ENCODE measurements at regions not wholly inside any gene's neighbourhood (a gene's known extent, or its start where the extent isn't known, plus 50 kb on each side); places are given as distances from the start of the nearest gene placed in this dataset.

DNA sequence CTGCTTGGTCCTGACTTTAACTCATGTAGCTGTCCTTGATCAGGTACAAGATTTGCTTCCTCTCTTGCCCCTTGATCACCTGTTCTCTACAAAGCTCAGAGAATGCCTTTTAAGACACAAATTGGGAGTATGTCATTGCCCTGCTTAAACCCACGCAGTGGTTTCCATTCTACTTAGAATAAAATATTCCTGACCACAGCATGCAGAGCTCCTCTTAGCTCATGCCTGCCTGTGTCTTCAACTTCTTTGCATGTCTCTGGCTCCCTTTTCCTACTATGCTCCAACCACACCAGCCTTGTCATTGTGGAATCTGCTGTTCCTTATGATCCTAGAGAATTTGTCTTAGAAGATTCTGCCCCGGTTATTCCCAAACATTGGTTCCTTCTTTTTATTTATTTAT is 393.1 kb downstream of the RRAGC start:
- no peak for TF ChIP-seq POLR2AphosphoS5 (IDR thresholded peaks at IDR 0.05)
- TF ChIP-seq, protein P1, sequence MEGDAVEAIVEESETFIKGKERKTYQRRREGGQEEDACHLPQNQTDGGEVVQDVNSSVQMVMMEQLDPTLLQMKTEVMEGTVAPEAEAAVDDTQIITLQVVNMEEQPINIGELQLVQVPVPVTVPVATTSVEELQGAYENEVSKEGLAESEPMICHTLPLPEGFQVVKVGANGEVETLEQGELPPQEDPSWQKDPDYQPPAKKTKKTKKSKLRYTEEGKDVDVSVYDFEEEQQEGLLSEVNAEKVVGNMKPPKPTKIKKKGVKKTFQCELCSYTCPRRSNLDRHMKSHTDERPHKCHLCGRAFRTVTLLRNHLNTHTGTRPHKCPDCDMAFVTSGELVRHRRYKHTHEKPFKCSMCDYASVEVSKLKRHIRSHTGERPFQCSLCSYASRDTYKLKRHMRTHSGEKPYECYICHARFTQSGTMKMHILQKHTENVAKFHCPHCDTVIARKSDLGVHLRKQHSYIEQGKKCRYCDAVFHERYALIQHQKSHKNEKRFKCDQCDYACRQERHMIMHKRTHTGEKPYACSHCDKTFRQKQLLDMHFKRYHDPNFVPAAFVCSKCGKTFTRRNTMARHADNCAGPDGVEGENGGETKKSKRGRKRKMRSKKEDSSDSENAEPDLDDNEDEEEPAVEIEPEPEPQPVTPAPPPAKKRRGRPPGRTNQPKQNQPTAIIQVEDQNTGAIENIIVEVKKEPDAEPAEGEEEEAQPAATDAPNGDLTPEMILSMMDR (IDR thresholded peaks at IDR 0.05), result no peak
- TF ChIP-seq POLR2A (IDR thresholded peaks at IDR 0.05), result no peak
- Histone ChIP-seq H3K36me3 (no peaks in the 10 kb centered on the region), H3K27me3 (no peaks in the 10 kb centered on the region), H3K9me3 (no peaks in the 10 kb centered on the region), H3K4me3 (no peak overlapping the region), H3K27ac (no peak overlapping the region), H3K4me1 (no peaks in the 10 kb centered on the region)
- no peak for DNase-seq (ENCODE audit: low spot score in 2 of 2)
- intact Hi-C loops (cut with DNase I; ENCODE audit: low total_unique reads), result no loop called here

DNA sequence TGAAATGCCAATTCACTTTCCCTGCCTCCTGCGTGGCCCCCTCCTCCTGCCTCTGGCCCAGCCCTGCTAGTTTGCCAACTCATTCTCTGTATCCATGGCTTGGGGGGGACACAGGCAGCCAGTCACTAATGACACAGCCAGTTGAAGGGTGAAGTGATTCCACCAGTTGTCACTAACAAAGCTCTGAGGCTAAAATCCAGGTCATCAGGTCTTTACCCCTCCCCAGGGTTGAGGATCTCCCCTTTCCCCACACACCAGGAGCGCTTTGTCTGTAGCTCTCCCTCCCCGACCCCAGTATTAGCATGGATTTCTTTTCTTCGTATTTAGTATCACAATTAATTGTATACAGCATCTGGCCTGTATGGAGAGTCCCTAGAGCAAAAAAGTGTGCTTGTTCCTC is 394.1 kb downstream of the RRAGC start:
- Histone ChIP-seq H3K36me3 (no peaks in the 10 kb centered on the region), H3K27me3 (no peaks in the 10 kb centered on the region), H3K27ac (no peak overlapping the region), H3K4me1 (no peaks in the 10 kb centered on the region), H3K9me3 (no peaks in the 10 kb centered on the region), H3K4me3 (no peak overlapping the region)
- TF ChIP-seq, protein P1 (IDR thresholded peaks at IDR 0.05), result no peak
- TF ChIP-seq POLR2AphosphoS5 (IDR thresholded peaks at IDR 0.05), result no peak
- TF ChIP-seq POLR2A (IDR thresholded peaks at IDR 0.05), result no peak
- intact Hi-C loops (cut with DNase I; ENCODE audit: low total_unique reads), result no loop called here
- no peak for DNase-seq (ENCODE audit: low spot score in 2 of 2)

DNA sequence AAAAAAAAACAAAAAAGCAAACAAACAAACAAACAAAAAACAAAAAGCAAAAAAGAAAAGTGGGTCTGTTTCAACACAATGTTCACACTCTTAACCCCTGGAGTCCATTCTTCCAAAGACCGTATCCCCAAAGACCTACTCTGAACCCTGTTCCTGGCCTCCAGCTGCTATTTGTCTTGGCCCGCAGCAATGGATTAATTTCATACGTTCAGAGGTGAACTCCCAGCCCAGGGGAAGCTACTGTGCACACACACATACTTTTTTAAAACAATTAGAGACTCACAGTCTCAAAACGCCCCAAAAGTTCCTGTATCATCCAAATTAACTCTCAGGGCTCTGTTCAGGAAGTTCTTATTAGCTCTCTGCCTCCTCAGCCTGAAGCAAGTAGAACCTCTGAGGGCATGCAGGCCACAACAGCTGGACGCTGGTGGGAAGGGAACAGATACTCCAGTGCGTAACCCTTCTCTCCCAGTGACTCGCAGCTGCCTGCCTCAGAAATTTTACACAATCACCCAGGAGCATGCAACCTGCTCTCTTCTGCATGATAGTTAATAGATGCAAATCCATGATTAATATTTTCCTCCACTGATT is 395.4 kb downstream of the RRAGC start:
- TF ChIP-seq, protein P1 (IDR thresholded peaks at IDR 0.05), result no peak
- TF ChIP-seq POLR2AphosphoS5 (IDR thresholded peaks at IDR 0.05), result no peak
- TF ChIP-seq POLR2A (IDR thresholded peaks at IDR 0.05), result no peak
- no peaks in the 10 kb centered on the region for H3K4me1 ChIP-seq
- no peaks in the 10 kb centered on the region for H3K9me3 ChIP-seq
- no peak overlapping the region for H3K27ac ChIP-seq
- intact Hi-C loops (cut with DNase I; ENCODE audit: low total_unique reads), result no loop called here
- H3K27me3 ChIP-seq, result no peaks in the 10 kb centered on the region
- DNase-seq (ENCODE audit: low spot score in 2 of 2), result no peak
- no peaks in the 10 kb centered on the region for H3K36me3 ChIP-seq
- no peak overlapping the region for H3K4me3 ChIP-seq

DNA sequence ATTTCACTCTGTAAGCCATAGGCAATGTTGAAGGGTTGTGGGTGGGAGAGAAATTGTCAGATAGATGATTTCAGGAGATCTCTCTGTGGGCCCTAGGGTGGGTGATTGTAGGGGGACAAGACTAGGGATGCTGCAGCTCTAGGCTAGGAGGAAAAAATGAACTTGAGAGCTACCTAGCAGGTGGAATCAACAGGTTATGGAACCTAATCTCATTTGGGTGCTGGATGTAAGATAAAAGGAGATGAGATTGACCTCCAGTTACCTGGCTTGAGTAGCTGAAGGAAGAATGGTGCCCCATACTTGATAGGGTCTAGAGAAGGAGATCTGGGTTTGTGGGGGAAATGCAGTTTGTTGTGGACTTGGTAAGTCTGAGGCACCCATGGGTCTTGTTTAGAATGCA is 396.5 kb downstream of the RRAGC start:
- H3K9me3 ChIP-seq, result no peaks in the 10 kb centered on the region
- TF ChIP-seq POLR2A (IDR thresholded peaks at IDR 0.05) (no peak), POLR2AphosphoS5 (IDR thresholded peaks at IDR 0.05) (no peak)
- TF ChIP-seq, protein P1 (IDR thresholded peaks at IDR 0.05), result no peak
- DNase-seq (ENCODE audit: low spot score in 2 of 2), result no peak
- H3K4me3 ChIP-seq, result no peak overlapping the region
- no peaks in the 10 kb centered on the region for H3K4me1 ChIP-seq
- no peaks in the 10 kb centered on the region for H3K27me3 ChIP-seq
- intact Hi-C loops (cut with DNase I; ENCODE audit: low total_unique reads), result no loop called here
- H3K27ac ChIP-seq, result no peak overlapping the region
- H3K36me3 ChIP-seq, result no peaks in the 10 kb centered on the region

DNA sequence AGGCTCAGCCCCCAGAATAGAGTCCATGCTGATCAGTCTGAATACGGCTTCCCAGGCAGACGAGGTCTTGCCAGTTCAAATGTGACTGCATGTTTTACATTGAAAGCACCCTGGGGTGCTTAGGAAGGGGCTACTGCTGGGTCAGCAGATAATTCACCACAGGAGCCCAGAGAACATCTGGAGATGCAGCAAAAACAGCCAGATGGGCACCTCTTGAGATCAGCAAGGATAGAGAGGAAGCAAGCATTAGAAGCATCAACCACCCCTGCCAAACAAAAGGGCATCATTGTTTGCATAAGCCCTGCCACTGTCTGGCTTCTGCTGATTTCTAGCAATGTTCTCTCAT is 403.1 kb downstream of the RRAGC start:
- Histone ChIP-seq H3K9me3 (no peaks in the 10 kb centered on the region), H3K36me3 (no peaks in the 10 kb centered on the region), H3K4me3 (no peak overlapping the region), H3K4me1 (no peaks in the 10 kb centered on the region), H3K27me3 (no peaks in the 10 kb centered on the region), H3K27ac (no peak overlapping the region)
- TF ChIP-seq, protein P1 (IDR thresholded peaks at IDR 0.05), result no peak
- TF ChIP-seq POLR2A (IDR thresholded peaks at IDR 0.05), result no peak
- no peak for TF ChIP-seq POLR2AphosphoS5 (IDR thresholded peaks at IDR 0.05)
- intact Hi-C loops (cut with DNase I; ENCODE audit: low total_unique reads), result loop anchor here (5.0 kb wide), 1 partner anchor 34 kb away; no protein-coding TSS in a partner anchor
- DNase-seq (ENCODE audit: low spot score in 2 of 2), result no peak

All from breast epithelium (tissue), 4 donors.